ENCODE measurements at regions not wholly inside any gene's neighbourhood (a gene's known extent, or its start where the extent isn't known, plus 50 kb on each side); places are given as distances from the start of the nearest gene placed in this dataset.

DNA sequence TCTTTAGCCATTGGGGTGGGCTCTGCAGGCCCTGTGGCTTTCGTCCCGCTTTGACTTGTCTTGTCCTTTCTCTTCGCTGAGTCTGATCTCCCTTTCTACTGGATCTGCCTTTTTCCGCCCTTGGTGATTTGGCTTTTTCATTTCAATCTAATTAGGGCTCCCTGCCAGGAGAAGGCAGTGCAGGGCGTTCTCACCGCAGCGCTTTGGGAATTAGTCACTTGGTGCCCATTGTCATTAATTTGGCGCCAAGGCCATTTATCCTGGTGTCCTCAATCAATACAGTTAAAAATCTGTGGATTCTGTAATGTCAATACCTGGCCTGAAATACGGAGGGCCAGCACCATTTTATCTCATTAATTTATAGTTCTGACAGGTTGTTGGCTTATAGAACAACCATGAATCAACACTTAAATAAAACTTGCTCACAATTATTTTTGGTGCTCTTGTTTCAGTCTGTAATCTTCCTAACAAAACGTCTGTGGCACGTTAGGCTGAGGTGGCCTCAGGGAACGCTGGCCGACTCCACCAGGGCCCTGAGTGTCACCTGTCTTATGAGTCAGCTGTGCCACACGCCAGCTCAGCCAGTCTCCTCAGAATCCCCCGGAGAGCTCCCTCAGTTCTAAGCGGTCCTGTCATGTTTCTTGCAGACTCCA, 115.7 kb downstream of the BEGAIN start:
- H3K27me3 ChIP-seq (ENCODE audit: low read depth), result no peaks in the 10 kb centered on the region
- H3K4me1 ChIP-seq, result no peaks in the 10 kb centered on the region
- no peak overlapping the region for H3K27ac ChIP-seq (replicated peaks)
- intact Hi-C loops (cut with micrococcal nuclease), result no loop called here
- TF ChIP-seq CTCF (IDR thresholded peaks at IDR 0.05; ENCODE audit: borderline replicate concordance), result no peak
- no peak for DNase-seq
- H3K4me3 ChIP-seq, result no peak overlapping the region
- H3K36me3 ChIP-seq, result peaks cover 24% of the 10 kb centered on the region
- no peaks in the 10 kb centered on the region for H3K9me3 ChIP-seq (replicated peaks)

GRCh38 chr14:100472094-100472455, 115.1 kb downstream of the BEGAIN start:
- Histone ChIP-seq H3K9me3 (replicated peaks) (no peaks in the 10 kb centered on the region), H3K27me3 (ENCODE audit: low read depth) (no peaks in the 10 kb centered on the region), H3K4me3 (no peak overlapping the region), H3K4me1 (no peaks in the 10 kb centered on the region), H3K27ac (replicated peaks) (no peak overlapping the region), H3K36me3 (peaks cover 24% of the 10 kb centered on the region)
- DNase-seq, result no peak
- TF ChIP-seq CTCF (IDR thresholded peaks at IDR 0.05; ENCODE audit: borderline replicate concordance), result no peak
- intact Hi-C loops (cut with micrococcal nuclease), result no loop called here

DNA sequence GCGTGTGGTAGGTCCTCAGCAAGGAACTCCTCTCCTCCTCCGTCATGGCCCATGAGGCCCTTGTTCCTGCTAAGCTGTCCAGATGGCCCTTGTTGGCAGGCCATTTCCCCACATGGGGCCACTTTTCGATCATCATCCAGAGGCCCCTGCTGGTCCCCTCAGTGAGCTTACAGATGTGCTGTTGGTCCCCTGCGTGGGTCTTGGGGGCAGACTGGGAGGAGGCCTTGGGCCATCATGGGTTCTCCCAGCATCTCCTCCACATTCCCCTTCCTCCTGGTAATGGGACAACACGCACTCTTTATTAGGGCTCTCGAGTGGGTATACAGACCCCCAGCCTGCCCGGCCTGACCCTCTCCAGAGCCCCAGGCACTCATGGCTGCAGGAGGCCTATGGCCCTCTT, 114.7 kb downstream of the BEGAIN start:
- Histone ChIP-seq H3K9me3 (replicated peaks) (no peaks in the 10 kb centered on the region), H3K4me1 (no peaks in the 10 kb centered on the region), H3K27me3 (ENCODE audit: low read depth) (no peaks in the 10 kb centered on the region), H3K36me3 (peaks cover 24% of the 10 kb centered on the region), H3K4me3 (no peak overlapping the region), H3K27ac (replicated peaks) (no peak overlapping the region)
- intact Hi-C loops (cut with micrococcal nuclease), result no loop called here
- DNase-seq, result no peak
- TF ChIP-seq CTCF (IDR thresholded peaks at IDR 0.05; ENCODE audit: borderline replicate concordance), result no peak

DNA sequence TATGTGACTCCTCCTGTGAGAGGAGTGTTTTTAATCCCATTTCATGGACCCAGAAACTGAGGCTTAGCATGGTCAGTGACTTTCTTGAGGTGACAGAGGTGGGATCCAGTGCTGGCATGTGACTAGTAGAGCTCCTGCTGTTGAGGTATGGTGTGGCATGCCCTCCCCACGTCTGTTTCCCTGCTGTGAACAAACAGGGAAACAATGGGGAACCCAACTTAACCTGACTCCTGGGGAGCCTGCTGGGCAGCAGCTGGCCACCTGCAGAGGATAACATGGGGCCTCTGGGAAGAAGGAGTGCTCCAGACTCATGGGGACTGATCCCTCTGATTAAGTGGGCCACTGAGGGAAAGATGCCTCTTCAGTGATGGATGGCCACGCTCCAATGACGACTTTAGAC, 114.0 kb downstream of the BEGAIN start:
- Histone ChIP-seq H3K4me1 (no peaks in the 10 kb centered on the region), H3K36me3 (peaks cover 24% of the 10 kb centered on the region), H3K9me3 (replicated peaks) (no peaks in the 10 kb centered on the region), H3K4me3 (no peak overlapping the region), H3K27me3 (ENCODE audit: low read depth) (no peaks in the 10 kb centered on the region), H3K27ac (replicated peaks) (no peak overlapping the region)
- DNase-seq, result no peak
- no peak for TF ChIP-seq CTCF (IDR thresholded peaks at IDR 0.05; ENCODE audit: borderline replicate concordance)
- intact Hi-C loops (cut with micrococcal nuclease), result no loop called here

- H3K27ac ChIP-seq (replicated peaks), result no peak overlapping the region
- no peak for TF ChIP-seq CTCF (IDR thresholded peaks at IDR 0.05; ENCODE audit: borderline replicate concordance)
- peaks cover 15% of the 10 kb centered on the region for H3K36me3 ChIP-seq
- H3K27me3 ChIP-seq (ENCODE audit: low read depth), result no peaks in the 10 kb centered on the region
- DNase-seq, result no peak
- no peaks in the 10 kb centered on the region for H3K4me1 ChIP-seq
- intact Hi-C loops (cut with micrococcal nuclease), result no loop called here
- H3K9me3 ChIP-seq (replicated peaks), result no peaks in the 10 kb centered on the region
- no peak overlapping the region for H3K4me3 ChIP-seq
Measured at GRCh38 chr14:100474196-100474595, 113.0 kb downstream of the BEGAIN start.

All from left ventricle myocardium inferior (tissue), 1 donor.